OCI-LY7 (cell line): ENCODE measurements at regions not wholly inside any gene's neighbourhood (a gene's known extent, or its start where the extent isn't known, plus 50 kb on each side); places are given as distances from the start of the nearest gene placed in this dataset.

Experiments used
- EZH2phosphoT487 ChIP-seq: fragments of 200-600 bp; sonication (generic); IDR thresholded peaks from 2 replicates; pipeline ENCODE4 v1.6.1; 2018; ENCODE audit warnings: low read depth, borderline replicate concordance, mild to moderate bottlenecking, mixed run types, antibody characterized with exemption, low read length, moderate library complexity, mixed read lengths
- TF ChIP-seq, protein P1 (sequence below): fragments of 200-600 bp; sonication (generic); conservative IDR thresholded peaks from 2 replicates; pipeline ENCODE4 v1.5.1; 2014; ENCODE audit warnings: mild to moderate bottlenecking, antibody characterized with exemption, low read length, moderate library complexity, mixed read lengths

DNA sequence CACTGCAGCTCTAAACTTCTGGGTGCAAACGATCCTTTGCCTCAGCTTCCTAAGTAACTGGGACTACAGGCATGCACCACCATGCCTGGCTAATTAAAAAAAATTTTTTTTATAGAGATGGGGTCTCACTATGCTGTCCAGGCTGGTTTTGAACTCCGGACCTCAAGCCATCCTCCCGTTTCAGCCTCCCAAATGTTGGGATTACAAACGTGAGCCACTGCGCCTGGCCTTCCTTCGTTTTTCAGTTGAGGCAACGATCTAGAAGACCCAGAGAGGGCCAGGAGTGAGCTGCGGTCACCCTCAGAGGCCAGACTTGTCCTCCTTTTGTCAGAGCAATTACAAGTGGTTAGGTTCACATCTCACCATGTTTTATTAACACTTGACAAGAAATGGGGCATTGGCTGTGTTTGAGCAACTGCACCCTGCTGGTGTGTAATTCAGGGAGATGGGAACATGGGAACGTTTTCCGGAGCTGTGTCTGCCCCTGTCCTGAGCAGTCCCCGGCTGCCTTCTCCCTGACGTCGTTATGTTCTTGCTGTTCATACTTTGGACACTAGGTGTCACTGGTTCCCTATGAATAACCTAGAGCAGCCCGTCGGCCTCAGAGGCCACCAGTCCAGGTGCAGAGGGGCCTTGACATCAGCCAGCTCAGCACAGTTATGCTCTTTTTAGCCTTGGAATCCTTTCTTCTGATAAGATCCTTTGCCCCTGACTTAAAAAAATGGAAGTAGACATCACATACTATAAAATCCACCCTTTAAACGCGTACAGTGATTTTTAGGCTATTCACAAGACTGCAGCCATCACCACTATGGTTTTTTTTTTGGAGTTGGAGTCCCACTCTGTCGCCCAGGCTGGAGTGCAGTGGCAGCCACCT lies 375.0 kb downstream of the TYW1 start:
- TF ChIP-seq, protein P1, sequence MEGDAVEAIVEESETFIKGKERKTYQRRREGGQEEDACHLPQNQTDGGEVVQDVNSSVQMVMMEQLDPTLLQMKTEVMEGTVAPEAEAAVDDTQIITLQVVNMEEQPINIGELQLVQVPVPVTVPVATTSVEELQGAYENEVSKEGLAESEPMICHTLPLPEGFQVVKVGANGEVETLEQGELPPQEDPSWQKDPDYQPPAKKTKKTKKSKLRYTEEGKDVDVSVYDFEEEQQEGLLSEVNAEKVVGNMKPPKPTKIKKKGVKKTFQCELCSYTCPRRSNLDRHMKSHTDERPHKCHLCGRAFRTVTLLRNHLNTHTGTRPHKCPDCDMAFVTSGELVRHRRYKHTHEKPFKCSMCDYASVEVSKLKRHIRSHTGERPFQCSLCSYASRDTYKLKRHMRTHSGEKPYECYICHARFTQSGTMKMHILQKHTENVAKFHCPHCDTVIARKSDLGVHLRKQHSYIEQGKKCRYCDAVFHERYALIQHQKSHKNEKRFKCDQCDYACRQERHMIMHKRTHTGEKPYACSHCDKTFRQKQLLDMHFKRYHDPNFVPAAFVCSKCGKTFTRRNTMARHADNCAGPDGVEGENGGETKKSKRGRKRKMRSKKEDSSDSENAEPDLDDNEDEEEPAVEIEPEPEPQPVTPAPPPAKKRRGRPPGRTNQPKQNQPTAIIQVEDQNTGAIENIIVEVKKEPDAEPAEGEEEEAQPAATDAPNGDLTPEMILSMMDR = peak; percentile 88
- TF ChIP-seq EZH2phosphoT487 = no peak
